HepG2 (cell line): ENCODE measurements at regions not wholly inside any gene's neighbourhood (a gene's known extent, or its start where the extent isn't known, plus 50 kb on each side); places are given as distances from the start of the nearest gene placed in this dataset.

Experiments
- CCAR2 ChIP-seq: fragments of 200-400 bp; formaldehyde crosslinking; optimal IDR thresholded peaks from 2 replicates; pipeline ENCODE3; 2018; ENCODE audit warnings: low read depth, mild to moderate bottlenecking, low read length, moderate library complexity
- CHCHD3 ChIP-seq: sonication (generic); formaldehyde crosslinking; IDR thresholded peaks from 2 replicates; pipeline ENCODE4 v1.8.0; 2022; ENCODE audit warnings: mild to moderate bottlenecking, missing genetic modification reagents, moderate library complexity
- CTCF ChIP-seq: sonication (generic); formaldehyde crosslinking; IDR thresholded peaks from 2 replicates; pipeline ENCODE4 v1.5.0; 2020; ENCODE audit warnings: mild to moderate bottlenecking, missing genetic modification reagents, moderate library complexity
- HMG20A ChIP-seq: IDR thresholded peaks from 2 replicates; pipeline ENCODE4 v1.6.1; 2016; ENCODE audit warnings: borderline replicate concordance
- HOXA3 ChIP-seq: sonication (generic); formaldehyde crosslinking; IDR thresholded peaks from 2 replicates; pipeline ENCODE4 v1.5.0; 2020; ENCODE audit warnings: missing genetic modification reagents
- NFE2 ChIP-seq: sonication (generic); formaldehyde crosslinking; IDR thresholded peaks from 2 replicates; pipeline ENCODE4 v1.4.0; 2020; ENCODE audit warnings: missing genetic modification reagents
- REST ChIP-seq, 2 experiments: IDR thresholded peaks; 2 replicates each; pipeline ENCODE4 v1.6.1; 2011 to 2012; ENCODE audit warnings: low read length in 2 of 2, borderline replicate concordance in 1 of 2, low read depth in 1 of 2, mild to moderate bottlenecking in 1 of 2, moderate library complexity in 1 of 2
- SRF ChIP-seq: IDR thresholded peaks from 2 replicates; pipeline ENCODE4 v1.6.1; 2011; ENCODE audit warnings: mild to moderate bottlenecking, low read depth, low read length, moderate library complexity
- ZNF10 ChIP-seq: sonication (generic); formaldehyde crosslinking; IDR thresholded peaks from 2 replicates; pipeline ENCODE4 v1.4.0; 2020; ENCODE audit warnings: mild to moderate bottlenecking, low read depth, missing genetic modification reagents, borderline replicate concordance
- ZNF354B ChIP-seq: sonication (generic); formaldehyde crosslinking; IDR thresholded peaks from 2 replicates; pipeline ENCODE4 v1.8.0; 2022; ENCODE audit warnings: mild to moderate bottlenecking, missing genetic modification reagents

- TF ChIP-seq HOXA3 (no peak), CCAR2 (no peak), REST (IDR thresholded peaks at IDR 0.05; ENCODE audit: borderline replicate concordance in 1 of 2, low read depth in 1 of 2, low read length in 2 of 2) (no peak), NFE2 (CRISPR knock-in tag) (no peak), CTCF (CRISPR knock-in tag) (no peak), CHCHD3 (no peak), SRF (no peak), ZNF354B (CRISPR knock-in tag) (no peak), HMG20A (CRISPR knock-in tag) (no peak), ZNF10 (CRISPR knock-in tag) (no peak)
These were observed 141.8 kb upstream of the RASSF8 start for GRCh38 chr12:25816637-25817036.
